ACC112 (cell line): ENCODE measurements at regions not wholly inside any gene's neighbourhood (a gene's known extent, or its start where the extent isn't known, plus 50 kb on each side); places are given as distances from the start of the nearest gene placed in this dataset.

Experiments
- H2AFZ ChIP-seq: fragments of 200-600 bp; sonication (generic); one replicate; pipeline ENCODE4 v1.6.0; 2017; ENCODE audit warnings: antibody characterized with exemption, low read length; ENCODE audit not compliant: unreplicated experiment
- H3K27ac ChIP-seq: fragments of 200-600 bp; sonication (generic); 2 replicates; pipeline ENCODE4 v1.5.1; 2014; ENCODE audit warnings: low read depth, mild to moderate bottlenecking, antibody characterized with exemption, low read length, moderate library complexity
- H3K27me3 ChIP-seq: fragments of 200-600 bp; sonication (generic); 2 replicates; pipeline ENCODE4 v1.6.1; 2014; ENCODE audit warnings: mild to moderate bottlenecking, antibody characterized with exemption, low read length, moderate library complexity, mixed read lengths; ENCODE audit not compliant: insufficient read depth
- H3K36me3 ChIP-seq: fragments of 200-600 bp; sonication (generic); 2 replicates; pipeline ENCODE4 v1.6.1; 2016; ENCODE audit warnings: mild to moderate bottlenecking, antibody characterized with exemption, low read length, moderate library complexity, mixed read lengths; ENCODE audit not compliant: insufficient read depth
- H3K4me1 ChIP-seq: fragments of 200-600 bp; sonication (generic); one replicate; pipeline ENCODE4 v1.6.1; 2016; ENCODE audit warnings: low read length, mixed read lengths; ENCODE audit not compliant: insufficient read depth, unreplicated experiment, control insufficient read depth
- H3K4me3 ChIP-seq: fragments of 200-600 bp; sonication (generic); 2 replicates; pipeline ENCODE4 v1.5.1; 2014; ENCODE audit warnings: mild to moderate bottlenecking, low read depth, low read length
- H3K79me2 ChIP-seq: fragments of 200-600 bp; sonication (generic); one replicate; pipeline ENCODE4 v1.6.0; 2016; ENCODE audit warnings: low read length; ENCODE audit not compliant: control insufficient read depth, unreplicated experiment, insufficient read depth

- Histone ChIP-seq H3K79me2 (no peaks in the 10 kb centered on the region), H3K4me3 (peak overlapping the region; percentile 32; the same call in 1 of the 2 replicates), H3K27ac (no peak overlapping the region), H3K36me3 (0 out of 2 replicates have a peak, but pooled peaks cover 4% of the 10 kb centered on the region), H2AFZ (peak overlapping the region; percentile 61), H3K4me1 (peaks cover 11% of the 10 kb centered on the region), H3K27me3 (no peaks in the 10 kb centered on the region)
Observed at GRCh38 chr7:94324380-94325121, 70.1 kb upstream of the COL1A2 start.

GRCh38 chr7:94325122-94325475 is 69.6 kb upstream of the COL1A2 start:
- Histone ChIP-seq H3K79me2 (no peaks in the 10 kb centered on the region), H3K27me3 (no peaks in the 10 kb centered on the region), H3K36me3 (0 out of 2 replicates have a peak, but pooled peaks cover 4% of the 10 kb centered on the region), H3K4me3 (peak overlapping the region; percentile 32; the same call in 1 of the 2 replicates), H3K4me1 (peaks cover 11% of the 10 kb centered on the region), H2AFZ (peak overlapping the region; percentile 61), H3K27ac (no peak overlapping the region)

GRCh38 chr7:94330269-94331020 is 64.2 kb upstream of the COL1A2 start:
- Histone ChIP-seq H3K4me1 (peaks cover 8% of the 10 kb centered on the region), H3K79me2 (no peaks in the 10 kb centered on the region), H2AFZ (no peak overlapping the region), H3K27me3 (no peaks in the 10 kb centered on the region), H3K36me3 (no peaks in the 10 kb centered on the region), H3K27ac (no peak overlapping the region), H3K4me3 (no peak overlapping the region)

GRCh38 chr7:94332571-94332970 is 62.1 kb upstream of the COL1A2 start:
- peaks cover 8% of the 10 kb centered on the region for H3K4me1 ChIP-seq
- H3K4me3 ChIP-seq = no peak overlapping the region
- H2AFZ ChIP-seq = no peak overlapping the region
- no peaks in the 10 kb centered on the region for H3K79me2 ChIP-seq
- H3K36me3 ChIP-seq = no peaks in the 10 kb centered on the region
- no peak overlapping the region for H3K27ac ChIP-seq
- no peaks in the 10 kb centered on the region for H3K27me3 ChIP-seq

GRCh38 chr7:94333810-94334209 is 60.9 kb upstream of the COL1A2 start:
- no peak overlapping the region for H2AFZ ChIP-seq
- no peak overlapping the region for H3K27ac ChIP-seq
- no peaks in the 10 kb centered on the region for H3K36me3 ChIP-seq
- no peaks in the 10 kb centered on the region for H3K79me2 ChIP-seq
- no peak overlapping the region for H3K4me3 ChIP-seq
- H3K27me3 ChIP-seq = no peaks in the 10 kb centered on the region
- peaks cover 12% of the 10 kb centered on the region for H3K4me1 ChIP-seq

- peaks cover 29% of the 10 kb centered on the region for H3K4me1 ChIP-seq
- H3K36me3 ChIP-seq = no peaks in the 10 kb centered on the region
- no peaks in the 10 kb centered on the region for H3K27me3 ChIP-seq
- H3K27ac ChIP-seq = no peak overlapping the region
- no peaks in the 10 kb centered on the region for H3K79me2 ChIP-seq
- no peak overlapping the region for H2AFZ ChIP-seq
- H3K4me3 ChIP-seq = no peak overlapping the region
Observed at GRCh38 chr7:94335586-94335985, 59.1 kb upstream of the COL1A2 start.

GRCh38 chr7:94336009-94336408 is 58.7 kb upstream of the COL1A2 start:
- H3K27ac ChIP-seq = no peak overlapping the region
- H2AFZ ChIP-seq = no peak overlapping the region
- H3K27me3 ChIP-seq = no peaks in the 10 kb centered on the region
- no peak overlapping the region for H3K4me3 ChIP-seq
- H3K4me1 ChIP-seq = peaks cover 29% of the 10 kb centered on the region
- H3K36me3 ChIP-seq = no peaks in the 10 kb centered on the region
- H3K79me2 ChIP-seq = no peaks in the 10 kb centered on the region

- Histone ChIP-seq H3K4me1 (peaks cover 24% of the 10 kb centered on the region), H3K27me3 (no peaks in the 10 kb centered on the region), H3K27ac (peak overlapping the region; percentile 49; the same call in 1 of the 2 replicates)
Observed at GRCh38 chr7:94338921-94339371, 55.7 kb upstream of the COL1A2 start.

GRCh38 chr7:94344826-94345225 is 49.9 kb upstream of the COL1A2 start:
- Histone ChIP-seq H3K4me1 (peaks cover 55% of the 10 kb centered on the region), H3K79me2 (no peaks in the 10 kb centered on the region), H3K36me3 (no peaks in the 10 kb centered on the region), H3K27me3 (no peaks in the 10 kb centered on the region), H3K27ac (peak overlapping the region; percentile 48), H3K4me3 (peak overlapping the region; percentile 39; the same call in 1 of the 2 replicates), H2AFZ (peak overlapping the region; percentile 86)

More at GRCh38 chr7:94338921-94339371, 55.7 kb upstream of the COL1A2 start:
- Histone ChIP-seq H3K36me3 (no peaks in the 10 kb centered on the region), H3K79me2 (no peaks in the 10 kb centered on the region), H2AFZ (no peak overlapping the region), H3K4me3 (no peak overlapping the region; the same call in 1 of the 2 replicates)
